GM11168 (cell line): ENCODE measurements at regions not wholly inside any gene's neighbourhood (a gene's known extent, or its start where the extent isn't known, plus 50 kb on each side); places are given as distances from the start of the nearest gene placed in this dataset.
"Not testable (repeated sequence)": the region's sequence is repeated elsewhere in the genome, so short reads cannot be mapped to it uniquely, and the experiment has no call there.

Source experiments
- in situ Hi-C: fragments of 300-500 bp; cut with MboI; formaldehyde crosslinking; loops from one replicate; pipeline ENCODE4 v1.12.0; 2022; ENCODE audit warnings: low sequenced_read_pairs; ENCODE audit not compliant: unreplicated experiment

- in situ Hi-C loops = not testable (repeated sequence)
These were observed 841.8 kb downstream of the SLITRK5 start for GRCh38 chr13:88512993-88513392.

GRCh38 chr13:88526186-88526852 lies 855.1 kb downstream of the SLITRK5 start:
- in situ Hi-C loops = no loop called here

- in situ Hi-C loops = no loop called here
These were observed 855.7 kb downstream of the SLITRK5 start for GRCh38 chr13:88526853-88527215.

GRCh38 chr13:88541994-88542393 lies 870.8 kb downstream of the SLITRK5 start:
- in situ Hi-C loops = no loop called here

- in situ Hi-C loops = no loop called here
These were observed 873.7 kb downstream of the SLITRK5 start for GRCh38 chr13:88544836-88545235.

- in situ Hi-C loops = no loop called here
These were observed 881.8 kb downstream of the SLITRK5 start for GRCh38 chr13:88552966-88553365.

- in situ Hi-C loops = no loop called here
These were observed 894.4 kb downstream of the SLITRK5 start for GRCh38 chr13:88565566-88565965.

- in situ Hi-C loops = no loop called here
These were observed 914.7 kb downstream of the SLITRK5 start for GRCh38 chr13:88585861-88586260.

GRCh38 chr13:88586263-88586662 lies 915.1 kb downstream of the SLITRK5 start:
- in situ Hi-C loops = no loop called here

- in situ Hi-C loops = no loop called here
These were observed 919.4 kb downstream of the SLITRK5 start for GRCh38 chr13:88590574-88590973.

- in situ Hi-C loops = no loop called here
These were observed 920.9 kb downstream of the SLITRK5 start for GRCh38 chr13:88592105-88592504.

- in situ Hi-C loops = no loop called here
These were observed 930.8 kb downstream of the SLITRK5 start for GRCh38 chr13:88601949-88602348.

- in situ Hi-C loops = no loop called here
These were observed 931.9 kb downstream of the SLITRK5 start for GRCh38 chr13:88602786-88603777.

GRCh38 chr13:88617176-88617575 lies 946.0 kb downstream of the SLITRK5 start:
- in situ Hi-C loops = no loop called here

- in situ Hi-C loops = no loop called here
These were observed 951.3 kb downstream of the SLITRK5 start for GRCh38 chr13:88622362-88622973.

GRCh38 chr13:88623150-88623549 lies 952.0 kb downstream of the SLITRK5 start:
- in situ Hi-C loops = no loop called here

GRCh38 chr13:88627071-88627470 lies 955.9 kb downstream of the SLITRK5 start:
- in situ Hi-C loops = no loop called here

GRCh38 chr13:88628882-88629281 lies 957.7 kb downstream of the SLITRK5 start:
- in situ Hi-C loops = no loop called here

GRCh38 chr13:88637935-88638334 lies 966.8 kb downstream of the SLITRK5 start:
- in situ Hi-C loops = no loop called here

- in situ Hi-C loops = no loop called here
These were observed 972.1 kb downstream of the SLITRK5 start for GRCh38 chr13:88643233-88643632.
